DOHH2 (cell line): ENCODE measurements at regions not wholly inside any gene's neighbourhood (a gene's known extent, or its start where the extent isn't known, plus 50 kb on each side); places are given as distances from the start of the nearest gene placed in this dataset.

Experiments
- H3F3A ChIP-seq: fragments of 200-600 bp; sonication (generic), shearing (Covaris generic); 2 replicates; pipeline ENCODE4 v1.6.0; 2016; ENCODE audit warnings: antibody characterized with exemption, mild to moderate bottlenecking; ENCODE audit not compliant: control insufficient read depth, insufficient read depth
- H3K27ac ChIP-seq: fragments of 200-600 bp; sonication (generic); 2 replicates; pipeline ENCODE4 v1.5.1; 2014; ENCODE audit warnings: low read depth, mild to moderate bottlenecking, low read length, moderate library complexity
- H3K27me3 ChIP-seq: fragments of 200-600 bp; sonication (generic); 2 replicates; pipeline ENCODE4 v1.6.1; 2014; ENCODE audit warnings: mild to moderate bottlenecking, low read length, mixed read lengths; ENCODE audit not compliant: control insufficient read depth
- H3K36me3 ChIP-seq: fragments of 200-600 bp; sonication (generic); 2 replicates; pipeline ENCODE4 v1.6.1; 2014; ENCODE audit warnings: mild to moderate bottlenecking, low read length, moderate library complexity, mixed read lengths; ENCODE audit not compliant: control insufficient read depth
- H3K4me1 ChIP-seq: fragments of 200-600 bp; sonication (generic); 2 replicates; pipeline ENCODE4 v1.6.1; 2014; ENCODE audit warnings: mild to moderate bottlenecking, low read length, mixed read lengths; ENCODE audit not compliant: control insufficient read depth
- H3K4me2 ChIP-seq: fragments of 200-600 bp; sonication (generic); 2 replicates; pipeline ENCODE4 v1.6.0; 2014; ENCODE audit warnings: mild to moderate bottlenecking, low read length, moderate library complexity
- H3K4me3 ChIP-seq: fragments of 200-600 bp; sonication (generic); 2 replicates; pipeline ENCODE4 v1.5.1; 2014; ENCODE audit warnings: mild to moderate bottlenecking, low read length, mixed read lengths
- H3K79me2 ChIP-seq: fragments of 200-600 bp; sonication (generic); 2 replicates; pipeline ENCODE4 v1.6.1; 2014; ENCODE audit warnings: mild to moderate bottlenecking, low read length, mixed read lengths; ENCODE audit not compliant: control insufficient read depth
- H3K9me2 ChIP-seq: fragments of 200-600 bp; sonication (generic); replicated peaks from 2 replicates; pipeline ENCODE4 v1.6.1; 2014; ENCODE audit warnings: mild to moderate bottlenecking, low read length, mixed read lengths; ENCODE audit not compliant: control insufficient read depth
- H3K9me3 ChIP-seq: fragments of 200-600 bp; sonication (generic); 2 replicates; pipeline ENCODE4 v1.6.1; 2014; ENCODE audit warnings: antibody characterized with exemption, low read length, mixed read lengths; ENCODE audit not compliant: control insufficient read depth, insufficient read depth
- H4K20me1 ChIP-seq: fragments of 200-600 bp; sonication (generic); 2 replicates; pipeline ENCODE4 v1.6.0; 2014; ENCODE audit warnings: low read depth, mild to moderate bottlenecking, antibody characterized with exemption, low read length, moderate library complexity; ENCODE audit not compliant: control insufficient read depth, insufficient read depth
- CTCF ChIP-seq: fragments of 200-600 bp; sonication (generic); IDR thresholded peaks from one replicate; pipeline ENCODE4 v1.5.1; 2014; ENCODE audit warnings: antibody characterized with exemption, mild to moderate bottlenecking, low read depth, low read length; ENCODE audit not compliant: poor library complexity, severe bottlenecking
- EZH2phosphoT487 ChIP-seq: fragments of 200-600 bp; sonication (generic); IDR thresholded peaks from 2 replicates; pipeline ENCODE4 v1.6.1; 2017; ENCODE audit warnings: borderline replicate concordance, mild to moderate bottlenecking, antibody characterized with exemption, low read length, moderate library complexity, mixed read lengths

DNA sequence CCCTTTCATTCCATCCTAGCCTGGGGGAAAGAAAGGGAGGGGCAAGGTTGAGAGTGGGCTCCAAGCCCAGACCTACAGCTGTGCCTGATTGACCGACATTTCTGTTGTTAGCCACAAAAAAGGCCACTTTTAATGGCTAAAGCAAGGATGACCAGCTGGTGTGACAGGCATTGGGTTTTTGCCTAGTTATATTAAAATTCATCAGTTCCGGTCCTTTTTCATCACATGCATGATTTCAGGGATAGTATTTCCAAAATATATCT, 192.3 kb downstream of the ZNF326 start:
- Histone ChIP-seq H3K36me3 (no peaks in the 10 kb centered on the region), H3K79me2 (no peaks in the 10 kb centered on the region), H3F3A (no peaks in the 10 kb centered on the region), H3K9me2 (no peaks in the 10 kb centered on the region), H3K9me3 (no peaks in the 10 kb centered on the region), H4K20me1 (no peaks in the 10 kb centered on the region), H3K4me1 (no peaks in the 10 kb centered on the region), H3K27ac (no peak overlapping the region), H3K4me2 (no peak overlapping the region), H3K4me3 (no peak overlapping the region), H3K27me3 (no peaks in the 10 kb centered on the region)
- no peak for TF ChIP-seq CTCF
- TF ChIP-seq EZH2phosphoT487 = no peak

DNA sequence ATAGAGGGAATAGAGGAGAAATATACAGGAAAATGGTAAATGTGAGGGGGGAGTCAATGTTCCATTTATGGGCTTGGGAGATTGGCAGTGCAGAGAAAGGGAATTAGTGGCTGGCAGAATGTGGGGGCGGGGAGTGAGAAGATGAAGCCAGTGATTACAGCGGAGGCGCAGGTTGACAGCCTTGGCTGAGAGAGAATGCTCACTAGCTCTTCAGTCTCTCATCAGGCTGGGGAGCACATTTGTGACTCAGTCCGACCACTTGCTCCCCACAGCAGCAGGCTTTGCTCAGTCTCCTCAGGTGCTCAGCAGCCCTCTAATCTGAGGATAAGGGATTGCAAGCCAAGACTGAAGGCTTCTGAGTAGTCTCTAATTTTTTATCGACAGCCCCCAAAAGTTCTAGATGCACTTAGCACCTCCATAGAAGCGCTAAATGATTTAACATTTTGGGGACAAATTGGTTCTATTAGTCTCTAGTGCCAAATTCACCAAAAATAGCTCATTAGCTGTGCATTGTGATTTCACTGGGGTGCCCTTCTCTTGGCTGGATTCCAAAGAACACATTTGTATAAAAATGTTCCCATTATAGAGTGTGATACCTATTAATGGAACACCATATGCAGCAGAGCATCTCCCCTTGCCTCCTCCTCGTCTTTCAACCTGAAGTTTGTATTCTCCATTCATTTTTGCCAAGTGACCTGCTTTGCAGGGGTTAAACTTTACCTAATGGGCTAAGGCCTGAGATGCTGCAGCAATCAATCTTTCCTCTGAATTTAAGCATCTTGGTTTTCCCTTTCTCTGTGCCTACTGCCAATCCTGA, 191.8 kb downstream of the ZNF326 start:
- Histone ChIP-seq H3K27me3 (no peaks in the 10 kb centered on the region), H3K4me3 (no peak overlapping the region), H3K27ac (no peak overlapping the region), H3K4me1 (no peaks in the 10 kb centered on the region), H3K9me3 (no peaks in the 10 kb centered on the region), H4K20me1 (no peaks in the 10 kb centered on the region), H3K36me3 (no peaks in the 10 kb centered on the region), H3F3A (no peaks in the 10 kb centered on the region), H3K79me2 (no peaks in the 10 kb centered on the region), H3K4me2 (no peak overlapping the region), H3K9me2 (no peaks in the 10 kb centered on the region)
- TF ChIP-seq CTCF (no peak), EZH2phosphoT487 (no peak)

GRCh38 chr1:90176530-90176929, 181.6 kb downstream of the ZNF326 start:
- Histone ChIP-seq H3K9me2 (no peaks in the 10 kb centered on the region), H3K27ac (no peak overlapping the region), H3K27me3 (peaks cover 8% of the 10 kb centered on the region; the same call in 1 of the 2 replicates), H3K4me3 (no peak overlapping the region), H3F3A (no peaks in the 10 kb centered on the region), H3K79me2 (no peaks in the 10 kb centered on the region), H4K20me1 (no peaks in the 10 kb centered on the region), H3K36me3 (no peaks in the 10 kb centered on the region), H3K4me1 (no peaks in the 10 kb centered on the region), H3K4me2 (no peak overlapping the region), H3K9me3 (no peaks in the 10 kb centered on the region)
- TF ChIP-seq CTCF = no peak
- no peak for TF ChIP-seq EZH2phosphoT487
